Mucosa of gallbladder (tissue), 1 donor: ENCODE measurements at regions not wholly inside any gene's neighbourhood (a gene's known extent, or its start where the extent isn't known, plus 50 kb on each side); places are given as distances from the start of the nearest gene placed in this dataset.
"Not testable (repeated sequence)": the region's sequence is repeated elsewhere in the genome, so short reads cannot be mapped to it uniquely, and the experiment has no call there.

Experiments used
- DNase-seq: peaks from one replicate; pipeline ENCODE4 v3.0.0-alpha.2; 2020; ENCODE audit warnings: low spot score
- donor health status: DM: no; HTN: no; CAD: no.

DNA sequence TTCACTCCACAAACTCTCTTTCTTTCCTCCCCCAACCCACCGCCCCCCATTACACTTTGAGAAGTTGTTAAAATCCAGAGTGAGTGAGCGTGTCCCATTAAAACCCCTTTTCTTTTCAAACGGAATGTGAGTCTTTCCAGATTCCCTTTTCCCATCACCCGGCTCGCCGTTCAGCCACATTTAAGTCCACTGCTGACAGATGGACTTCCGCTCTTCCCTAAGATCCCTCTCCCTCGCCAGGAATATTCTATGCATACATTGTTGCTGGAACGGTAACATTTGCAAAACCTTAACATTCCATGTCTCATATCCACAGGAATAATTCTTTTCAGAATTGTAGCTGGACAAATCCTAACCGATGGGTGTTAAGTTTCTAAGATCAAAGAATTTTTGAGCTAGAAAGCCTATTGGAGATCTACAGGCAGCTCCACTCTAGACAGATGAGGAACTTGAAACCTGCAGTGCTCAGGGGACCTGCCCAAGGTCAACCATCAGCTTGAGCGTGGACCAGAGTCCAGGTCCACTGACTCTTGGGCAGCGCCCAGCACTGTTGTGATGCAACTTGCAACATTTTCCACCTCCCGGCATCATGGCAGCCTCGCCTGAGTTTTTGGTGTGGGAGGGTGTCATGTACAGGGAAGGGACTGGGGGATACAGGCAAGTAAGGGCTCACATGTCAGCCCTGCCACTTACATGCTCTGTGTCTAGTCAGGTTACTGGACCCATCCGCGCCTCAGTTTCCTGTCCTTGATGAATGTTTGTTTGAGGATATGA lies 500.1 kb downstream of the CCDC171 start:
- DNase-seq, result no peak

DNA sequence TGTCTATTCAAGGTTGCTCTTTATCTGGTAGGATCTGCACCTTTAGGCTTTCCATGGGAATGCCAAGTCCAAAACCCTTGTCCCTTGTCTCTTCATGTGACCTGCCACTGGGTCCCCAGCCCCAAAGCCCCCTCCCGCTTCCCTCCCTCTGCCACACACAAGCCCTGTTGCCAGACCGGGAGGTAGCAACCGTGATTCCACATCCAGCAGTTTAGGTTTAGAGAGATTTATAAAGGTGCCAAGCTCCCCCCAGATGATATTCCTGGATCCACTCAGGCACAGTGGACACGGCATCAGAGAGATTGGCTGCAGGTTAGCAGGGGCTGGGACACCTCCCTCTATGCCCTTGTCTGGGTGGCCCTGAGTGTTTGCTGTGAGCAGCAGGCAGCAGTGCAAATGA lies 504.7 kb downstream of the CCDC171 start:
- no peak for DNase-seq

DNA sequence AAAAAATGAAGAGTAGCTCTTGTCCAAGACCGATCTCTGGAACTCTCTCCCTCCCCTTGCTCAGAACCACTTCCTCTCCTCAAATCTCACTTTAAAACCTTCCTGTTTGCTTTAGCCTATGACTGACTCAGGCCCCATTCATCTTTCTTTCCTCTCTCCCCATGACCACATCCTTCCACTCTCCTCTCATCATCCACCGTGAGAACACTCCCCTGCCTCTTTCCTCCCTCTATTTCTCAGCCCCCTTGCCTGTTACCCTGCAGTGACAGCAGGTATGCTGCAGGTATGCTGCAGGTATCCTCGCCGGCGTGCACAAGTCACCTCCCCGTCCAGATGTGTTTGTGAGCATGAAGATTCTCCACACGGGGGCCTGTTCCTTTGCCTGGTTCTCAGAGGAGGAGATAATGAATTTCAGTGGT lies 505.3 kb downstream of the CCDC171 start:
- no peak for DNase-seq

DNA sequence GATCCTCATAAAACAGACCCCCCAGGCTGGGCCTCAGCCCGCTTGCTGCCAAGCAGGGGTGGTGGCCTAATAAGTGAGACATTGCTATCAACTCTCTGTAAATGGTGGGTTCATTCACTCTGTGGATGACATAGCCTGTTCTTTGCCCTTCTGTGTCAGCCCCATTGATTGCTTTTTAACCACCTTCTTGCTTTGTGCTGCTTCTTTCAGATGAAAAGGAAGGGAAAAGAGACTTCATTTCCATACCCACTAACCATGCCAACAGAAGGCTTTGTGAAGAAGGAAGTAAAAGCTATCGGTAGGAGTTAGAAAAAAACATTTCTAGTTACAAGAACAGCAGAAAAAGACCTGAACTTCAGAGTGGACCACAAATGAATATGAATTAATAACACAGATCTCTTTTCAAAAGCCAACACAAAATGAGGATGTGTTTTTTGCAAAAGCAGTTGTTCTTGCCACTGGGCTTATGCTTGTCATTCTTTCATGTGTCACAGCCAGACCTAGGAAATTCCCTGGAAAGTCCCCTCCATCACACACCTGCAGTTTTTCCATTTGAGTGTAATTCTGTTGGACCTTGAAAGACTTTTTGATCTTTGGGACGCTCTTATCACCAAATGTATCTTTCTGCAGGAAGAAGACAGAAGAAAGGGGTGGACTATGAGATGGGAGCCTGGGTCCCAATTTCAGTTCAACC lies 507.7 kb downstream of the CCDC171 start:
- no peak for DNase-seq

DNA sequence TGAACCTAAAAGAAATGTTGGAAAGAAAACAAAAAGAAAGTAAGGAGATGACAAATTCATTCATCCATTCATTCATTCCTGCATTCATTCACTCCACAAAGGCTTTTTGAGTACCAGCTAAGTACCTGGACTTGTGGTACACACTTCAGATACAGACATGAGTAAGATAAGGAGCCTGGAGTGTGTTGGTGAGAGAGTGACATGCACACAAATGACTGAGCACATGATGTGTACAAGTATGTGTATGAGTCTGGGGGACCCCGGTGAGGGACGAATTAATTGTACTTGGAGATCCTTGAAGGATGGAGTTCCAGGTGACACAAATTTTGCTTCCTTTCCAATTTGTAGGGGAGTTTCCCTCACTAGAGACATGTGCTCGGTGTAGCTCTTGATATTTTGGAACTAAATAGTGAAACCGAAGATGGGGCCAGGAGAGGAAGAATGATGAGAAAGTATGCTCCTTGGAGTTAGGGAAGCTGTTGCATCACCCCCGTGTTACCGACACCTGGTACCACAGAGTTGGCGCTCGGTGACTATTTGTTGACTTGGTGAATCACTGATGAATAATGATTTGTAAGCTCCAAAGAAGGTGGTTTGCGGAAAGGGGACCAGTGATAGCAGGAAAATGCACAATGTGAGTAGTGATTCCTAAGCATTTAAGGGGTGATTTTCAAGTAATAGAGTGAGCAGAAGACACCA lies 509.8 kb downstream of the CCDC171 start:
- no peak for DNase-seq

DNA sequence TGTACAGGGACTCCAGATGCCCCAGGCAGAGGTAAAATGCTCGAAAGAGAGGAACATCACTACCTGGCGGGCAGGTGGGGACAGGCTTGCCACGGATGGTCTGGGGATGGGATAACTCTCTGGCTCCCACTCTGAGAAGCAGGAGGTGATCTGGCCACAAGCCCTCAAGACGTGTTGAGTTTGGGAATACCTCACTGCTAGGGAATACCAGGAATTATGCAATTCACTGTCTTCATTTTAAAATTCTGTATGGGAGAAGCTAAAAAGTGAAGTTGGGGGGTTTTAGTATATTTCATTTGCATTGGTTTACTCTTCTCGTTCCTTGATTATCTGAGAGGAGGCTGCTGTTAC lies 510.4 kb downstream of the CCDC171 start:
- DNase-seq, result no peak

DNA sequence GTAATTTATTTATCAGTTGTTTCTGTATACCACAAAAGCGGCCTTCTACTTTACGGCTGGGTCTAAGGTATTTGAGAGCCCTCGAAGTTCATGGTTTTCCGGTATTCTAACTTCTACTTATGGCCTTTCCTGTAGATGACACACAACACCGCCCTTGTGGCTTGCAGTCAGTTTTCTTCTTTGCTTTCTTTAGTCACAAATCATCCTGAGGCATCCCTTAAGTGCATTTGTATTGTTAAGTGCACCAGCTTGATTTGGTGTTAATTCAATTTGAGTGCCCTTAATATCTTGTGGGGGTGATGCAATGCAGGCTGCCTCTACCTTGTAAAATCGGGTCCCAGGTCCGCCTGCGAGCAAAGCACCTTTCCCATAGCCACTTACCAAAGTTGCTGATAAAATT lies 511.9 kb downstream of the CCDC171 start:
- no peak for DNase-seq

DNA sequence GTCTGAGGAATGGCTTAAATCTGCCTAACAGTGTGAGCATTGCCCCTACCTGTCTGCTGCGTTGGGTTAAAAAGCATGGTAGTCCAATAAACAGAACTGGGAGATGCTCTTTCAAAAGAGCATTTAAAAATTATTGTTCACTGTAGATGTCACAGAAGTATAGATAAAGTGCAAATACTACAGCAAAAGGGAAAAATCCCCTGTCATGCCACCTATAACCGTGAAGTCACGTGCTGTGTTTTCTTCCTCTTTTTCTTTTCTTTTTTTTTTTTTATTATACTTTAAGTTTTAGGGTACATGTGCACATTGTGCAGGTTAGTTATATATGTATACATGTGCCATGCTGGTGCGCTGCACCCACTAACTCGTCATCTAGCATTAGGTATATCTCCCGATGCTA lies 513.4 kb downstream of the CCDC171 start:
- DNase-seq, result not testable (repeated sequence)

DNA sequence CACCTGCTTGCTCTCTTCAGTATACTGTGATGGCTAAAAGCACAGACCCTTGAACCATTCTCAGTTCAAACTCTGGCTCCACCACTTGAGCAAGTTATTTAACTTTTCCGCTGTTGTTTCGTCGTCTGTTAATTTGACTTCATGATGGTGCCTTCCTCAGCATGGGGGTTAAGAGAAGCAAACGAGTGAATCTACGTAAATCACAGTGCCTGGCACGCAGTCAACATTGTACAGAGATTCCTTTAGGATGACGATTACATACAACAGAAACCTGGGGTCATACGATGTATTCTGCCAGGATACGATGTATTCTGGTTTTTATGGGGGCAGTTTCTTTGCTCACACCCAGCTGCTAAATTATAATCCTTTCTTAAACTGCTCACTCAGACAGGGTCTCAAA lies 515.6 kb downstream of the CCDC171 start:
- DNase-seq, result no peak

DNA sequence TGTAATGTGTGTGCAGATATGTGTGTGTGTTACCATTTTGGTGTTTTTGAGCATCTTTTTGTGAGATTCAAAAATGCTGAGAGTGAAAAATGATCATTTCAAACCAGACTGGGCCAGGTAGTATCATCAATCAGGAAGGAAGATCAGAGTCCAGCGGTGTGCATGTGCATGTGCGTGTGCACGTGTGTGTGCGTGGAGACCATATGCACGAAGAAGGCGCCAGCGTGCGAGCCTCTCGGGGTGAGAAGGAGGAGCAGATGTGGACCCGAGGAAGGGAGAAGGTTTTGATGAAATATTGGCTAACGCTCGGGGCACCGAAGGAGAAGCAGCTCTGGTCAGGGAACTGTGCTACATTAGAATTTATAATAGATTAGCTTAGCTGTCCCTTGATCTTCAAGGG lies 516.4 kb downstream of the CCDC171 start:
- DNase-seq, result no peak

DNA sequence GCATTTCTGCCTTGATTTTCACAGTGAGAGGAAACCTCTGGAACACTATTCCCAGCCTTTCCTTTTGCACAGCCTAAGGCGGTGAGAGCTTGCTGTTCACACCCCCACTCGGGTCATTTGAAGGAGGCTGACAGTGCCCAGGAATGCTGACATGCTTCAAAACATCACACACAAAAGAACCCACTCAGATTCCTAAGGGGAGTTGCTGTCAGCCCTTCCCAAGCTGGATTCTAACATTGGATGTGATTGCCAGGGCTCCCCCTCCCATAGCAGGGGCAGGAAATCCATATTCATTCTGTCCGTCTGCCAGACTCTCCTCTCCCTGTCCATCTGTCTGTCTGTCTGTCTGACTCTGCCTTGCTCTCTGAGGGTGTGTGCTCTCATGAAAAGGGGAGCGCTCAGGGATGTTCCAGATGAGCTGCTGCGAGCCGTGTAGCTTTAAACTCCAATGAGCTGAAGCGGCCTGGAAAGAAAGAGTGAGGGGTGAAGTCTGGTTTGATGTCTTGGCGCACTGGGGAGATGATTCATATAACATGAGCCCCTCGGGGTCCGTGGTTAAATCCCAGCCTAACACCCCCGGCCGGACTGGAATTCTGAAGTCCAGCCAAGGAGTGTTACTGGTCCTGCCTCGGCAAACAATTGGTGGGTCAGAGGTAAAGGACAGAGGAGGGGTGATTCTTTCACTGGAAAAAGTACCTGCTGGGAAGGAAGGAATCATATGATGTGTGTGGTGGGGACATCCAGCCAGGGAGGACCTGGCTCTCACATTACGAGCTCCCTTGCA lies 517.0 kb downstream of the CCDC171 start:
- DNase-seq, result no peak

DNA sequence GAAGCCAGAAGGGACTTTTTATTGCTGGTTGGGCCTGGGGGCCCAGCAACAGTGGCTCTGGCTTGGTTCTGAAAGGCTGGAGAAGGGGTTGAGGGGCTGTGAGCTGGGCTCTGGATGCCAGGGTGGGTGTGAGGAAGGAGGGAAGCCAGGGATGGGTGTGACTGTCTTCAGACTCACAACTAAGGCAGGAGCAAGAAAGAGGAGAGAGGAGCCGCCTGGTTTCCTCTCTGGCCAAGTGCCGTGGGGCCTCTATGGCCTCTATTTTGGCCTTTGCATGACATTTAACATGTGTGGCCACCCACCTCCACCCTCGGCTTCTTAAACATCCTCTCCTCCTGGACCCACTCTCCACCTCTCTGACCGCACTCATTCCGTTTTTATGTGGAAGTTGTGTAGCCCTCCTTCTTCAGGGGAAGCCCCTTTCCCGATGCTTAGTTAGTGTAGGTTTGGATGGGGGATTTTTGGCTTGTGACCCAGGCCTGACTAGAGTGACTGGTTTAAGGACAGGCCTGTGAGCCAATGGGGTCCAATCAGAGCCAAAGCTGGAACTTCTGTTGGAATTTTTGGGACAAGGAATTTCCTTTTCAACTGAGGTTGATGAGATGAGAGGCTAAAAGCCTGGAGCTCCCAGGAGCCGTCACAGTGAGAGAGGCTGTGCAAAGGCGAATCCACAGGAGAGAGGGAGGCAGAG lies 517.8 kb downstream of the CCDC171 start:
- DNase-seq, result no peak

DNA sequence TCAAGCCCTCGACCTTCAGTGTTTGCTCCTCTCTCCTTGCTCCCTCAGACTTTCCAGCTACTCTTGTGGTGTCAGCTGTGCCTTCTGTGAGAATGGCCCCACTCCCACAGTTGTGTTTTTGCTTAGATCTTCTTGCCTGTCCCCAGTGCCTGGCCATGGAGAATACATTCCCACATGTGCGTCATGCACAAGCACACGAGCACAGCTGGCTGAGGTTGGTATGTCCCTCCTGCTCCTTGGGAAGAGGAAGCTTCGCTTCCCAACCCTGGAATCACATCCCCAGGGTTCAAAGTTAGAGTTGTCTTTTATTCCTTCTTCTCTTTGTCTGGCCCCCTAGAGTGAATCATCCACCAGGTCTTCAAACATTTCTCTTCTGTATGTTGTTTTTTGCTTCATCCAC lies 518.6 kb downstream of the CCDC171 start:
- no peak for DNase-seq

DNA sequence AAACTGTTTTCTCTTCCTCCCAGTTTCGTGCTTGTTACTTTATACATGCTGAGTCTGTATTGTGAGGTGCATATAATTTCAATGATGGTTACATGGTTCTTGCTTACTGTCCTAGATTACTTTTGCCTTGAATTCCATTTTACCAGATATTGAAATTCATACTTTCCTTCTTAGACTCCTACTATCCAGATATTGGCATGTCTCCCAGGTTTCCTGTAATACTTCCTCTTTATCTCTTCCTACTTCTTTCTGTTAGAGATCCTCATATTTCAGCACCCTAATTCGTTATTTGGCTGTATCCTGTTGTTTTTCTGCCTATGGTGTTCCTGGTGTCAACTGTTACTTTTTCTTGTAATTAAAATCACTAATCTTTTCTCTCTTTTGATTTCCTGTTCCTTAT lies 522.1 kb downstream of the CCDC171 start:
- DNase-seq, result no peak

DNA sequence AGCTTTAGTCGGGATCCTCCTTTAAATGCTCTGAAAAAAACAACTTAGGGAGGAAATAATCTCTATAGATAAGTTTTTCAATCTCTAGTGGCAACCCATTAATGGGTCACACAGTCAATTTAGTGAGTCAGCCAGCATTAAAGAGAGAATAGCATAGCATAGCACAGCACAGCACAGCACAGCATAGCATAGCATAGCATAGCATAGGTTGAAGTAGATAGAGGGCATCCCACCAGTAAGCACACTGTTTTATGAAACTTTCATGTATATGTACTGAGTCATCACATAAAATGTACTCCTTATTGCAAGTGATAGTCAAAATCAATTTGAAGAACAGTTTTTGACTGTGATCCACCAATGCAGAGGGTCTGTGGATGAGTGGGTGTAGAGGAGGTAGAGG lies 522.9 kb downstream of the CCDC171 start:
- no peak for DNase-seq

DNA sequence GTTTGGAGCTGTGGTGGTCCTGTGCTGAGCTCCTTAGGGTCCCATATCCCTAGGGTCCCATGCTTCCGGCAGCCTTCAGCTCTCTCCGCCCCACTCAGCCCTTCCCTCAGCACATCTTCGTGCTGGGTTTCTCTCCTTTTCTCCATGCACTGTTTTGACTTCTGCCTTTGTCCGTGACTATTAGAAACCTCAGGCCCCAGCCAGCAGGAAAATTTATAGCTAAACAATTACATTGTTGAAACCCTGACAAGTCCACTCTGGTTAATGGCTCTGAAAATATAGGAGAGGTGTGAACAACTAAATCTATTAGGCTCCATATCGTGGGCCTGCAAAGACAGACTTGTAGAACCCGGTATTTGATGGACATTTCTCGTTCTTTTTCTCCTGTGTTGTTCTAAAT lies 523.7 kb downstream of the CCDC171 start:
- DNase-seq, result no peak

DNA sequence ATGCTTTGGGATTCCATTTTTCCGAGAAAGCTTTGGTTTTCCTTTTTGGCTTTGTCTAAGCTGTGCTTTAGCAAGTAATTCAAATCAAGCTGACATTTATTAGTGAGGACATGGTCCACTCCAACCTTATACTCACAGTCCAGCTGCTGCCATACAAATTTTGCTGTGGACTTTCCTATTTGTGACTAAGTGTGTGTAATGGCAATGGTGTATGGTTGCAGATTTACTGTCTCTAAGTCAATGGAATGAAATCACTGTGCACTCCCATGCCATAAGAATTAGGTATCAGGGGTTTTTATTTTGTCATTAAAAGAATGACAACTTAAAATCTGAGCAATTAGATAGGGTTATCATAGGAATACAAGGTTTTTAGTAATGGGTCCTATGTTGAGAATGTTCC lies 530.0 kb downstream of the CCDC171 start:
- DNase-seq, result no peak

DNA sequence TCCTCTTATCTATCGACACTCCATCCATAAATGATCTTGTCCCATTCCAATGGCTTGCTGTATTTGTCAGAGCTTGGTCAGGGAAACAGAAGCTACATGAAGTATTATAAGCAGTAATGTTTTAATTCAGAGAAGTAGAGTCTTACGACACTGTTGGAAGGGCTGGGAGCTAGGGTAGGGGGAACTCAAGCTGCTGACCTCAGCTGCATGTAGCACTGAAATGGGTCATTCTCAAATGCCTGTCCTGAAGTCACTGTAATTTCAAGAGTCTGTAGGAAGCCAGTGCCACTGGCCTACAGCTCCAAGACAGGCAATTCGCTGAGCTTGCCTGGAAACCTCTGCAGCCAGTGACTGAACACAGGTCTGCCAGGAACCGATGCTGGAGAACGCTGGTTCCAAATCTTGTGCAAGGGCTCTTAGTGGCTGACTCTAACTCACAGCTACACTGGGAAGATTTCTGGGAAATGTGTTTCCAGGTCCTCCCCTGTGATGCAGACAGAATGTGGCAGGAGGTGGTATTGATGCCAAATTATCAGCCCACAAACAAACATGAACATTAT lies 532.4 kb downstream of the CCDC171 start:
- DNase-seq, result peak; percentile 32

DNA sequence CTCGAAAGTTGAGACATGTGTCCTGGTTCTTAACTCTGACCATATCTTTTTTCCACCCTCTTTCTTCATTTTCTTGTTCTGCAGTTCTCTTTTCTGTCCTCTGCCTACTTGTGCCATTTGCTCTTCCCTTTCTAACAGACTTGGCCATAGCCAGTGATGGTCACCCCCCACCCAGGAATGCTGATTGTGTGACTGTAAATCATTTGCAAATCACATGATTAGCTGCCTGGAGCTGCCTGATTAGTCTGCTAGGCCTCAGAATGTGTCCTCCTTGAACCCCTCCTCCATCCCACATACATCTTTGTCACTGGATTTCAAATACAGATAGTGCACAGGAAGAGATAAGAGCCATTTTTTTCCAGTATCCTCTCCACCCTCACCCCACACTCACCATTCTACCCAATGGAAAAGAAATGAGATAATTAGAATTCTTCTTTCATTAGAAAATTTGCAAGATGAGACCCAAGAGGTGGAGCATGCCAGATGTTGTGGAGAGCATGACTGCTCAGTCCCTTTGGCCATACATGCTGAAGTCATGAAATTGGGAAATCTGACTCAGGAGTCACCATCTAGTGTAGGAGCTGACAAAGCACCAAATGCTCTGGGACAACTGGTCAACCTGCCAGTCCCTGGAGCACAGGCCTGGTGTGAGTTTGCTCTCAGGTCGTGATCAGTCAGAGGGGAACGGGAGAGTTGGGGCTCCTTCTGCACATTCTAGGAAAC lies 538.2 kb downstream of the CCDC171 start:
- DNase-seq, result no peak
